NCI-H2107 treated with DMSO at 0.1 percent for 48 hours (cell line): ENCODE measurements at regions not wholly inside any gene's neighbourhood (a gene's known extent, or its start where the extent isn't known, plus 50 kb on each side); places are given as distances from the start of the nearest gene placed in this dataset.

Experiments used
- DNase-seq: peaks from one replicate; lab custom pipeline; 2025; ENCODE audit not compliant: unreplicated experiment; lab: John Stamatoyannopoulos, UW

- no peak for DNase-seq
Observed at GRCh38 chr2:238731961-238732360, 115.9 kb upstream of the TWIST2 start.

- DNase-seq, result no peak
Observed at GRCh38 chr2:238738917-238739316, 109.0 kb upstream of the TWIST2 start.

GRCh38 chr2:238739668-238740067, 108.2 kb upstream of the TWIST2 start:
- DNase-seq, result no peak

GRCh38 chr2:238741277-238741676, 106.6 kb upstream of the TWIST2 start:
- DNase-seq, result no peak

- DNase-seq, result no peak
Observed at GRCh38 chr2:238742066-238742465, 105.8 kb upstream of the TWIST2 start.

GRCh38 chr2:238742664-238743063, 105.2 kb upstream of the TWIST2 start:
- no peak for DNase-seq

- no peak for DNase-seq
Observed at GRCh38 chr2:238743243-238744065, 104.4 kb upstream of the TWIST2 start.

- no peak for DNase-seq
Observed at GRCh38 chr2:238744951-238745350, 102.9 kb upstream of the TWIST2 start.

- DNase-seq, result no peak
Observed at GRCh38 chr2:238745997-238746396, 101.9 kb upstream of the TWIST2 start.

GRCh38 chr2:238747114-238747513, 100.8 kb upstream of the TWIST2 start:
- DNase-seq, result no peak

- DNase-seq, result no peak
Observed at GRCh38 chr2:238747557-238747956, 100.3 kb upstream of the TWIST2 start.

GRCh38 chr2:238750212-238750904, 97.5 kb upstream of the TWIST2 start:
- DNase-seq, result no peak

GRCh38 chr2:238754259-238754658, 93.6 kb upstream of the TWIST2 start:
- DNase-seq, result no peak

GRCh38 chr2:238761868-238762267, 86.0 kb upstream of the TWIST2 start:
- DNase-seq, result no peak

GRCh38 chr2:238763471-238763995, 84.4 kb upstream of the TWIST2 start:
- DNase-seq, result no peak

- no peak for DNase-seq
Observed at GRCh38 chr2:238765590-238765989, 82.3 kb upstream of the TWIST2 start.

GRCh38 chr2:238771218-238771617, 76.7 kb upstream of the TWIST2 start:
- DNase-seq, result no peak

GRCh38 chr2:238771639-238772038, 76.2 kb upstream of the TWIST2 start:
- DNase-seq, result no peak

GRCh38 chr2:238772635-238773297, 75.1 kb upstream of the TWIST2 start:
- DNase-seq, result no peak

GRCh38 chr2:238773472-238773871, 74.4 kb upstream of the TWIST2 start:
- no peak for DNase-seq

GRCh38 chr2:238774071-238774470, 73.8 kb upstream of the TWIST2 start:
- DNase-seq, result no peak
